ENCODE measurements at regions not wholly inside any gene's neighbourhood (a gene's known extent, or its start where the extent isn't known, plus 50 kb on each side); places are given as distances from the start of the nearest gene placed in this dataset.
"Not testable (repeated sequence)": the region's sequence is repeated elsewhere in the genome, so short reads cannot be mapped to it uniquely, and the experiment has no call there.

DNA sequence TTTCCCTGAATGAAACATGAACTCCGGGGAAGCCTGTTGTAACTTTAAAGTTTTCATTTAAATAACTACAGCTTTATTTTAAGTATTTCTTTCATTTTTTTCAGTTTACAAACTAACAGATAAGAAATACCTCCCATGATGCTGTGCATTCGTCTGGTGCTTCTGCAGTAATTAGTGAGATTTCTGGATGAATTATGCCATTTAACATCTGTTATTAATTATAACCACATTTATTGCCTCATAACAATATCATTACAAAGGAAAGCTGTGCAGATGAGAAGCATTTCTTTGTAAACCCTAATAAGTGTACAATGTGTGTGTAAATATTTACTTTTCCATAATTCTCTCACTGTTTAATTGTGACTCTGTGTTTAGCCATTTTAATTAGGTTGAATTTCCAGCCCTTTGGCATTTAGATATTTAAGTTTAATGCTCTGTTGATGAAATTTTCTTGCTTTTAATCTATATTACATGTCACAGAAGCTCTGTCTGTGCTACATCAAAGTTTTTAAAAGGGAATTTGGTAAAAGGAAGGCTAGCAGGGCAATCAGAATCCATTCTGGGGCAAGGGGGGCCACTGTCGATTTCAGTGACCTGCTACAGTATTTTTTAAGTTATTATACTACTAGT, 418.0 kb downstream of the SPATA31D1 start:
- DNase-seq, result no peak

- no peak for DNase-seq
Observed at GRCh38 chr9:82410306-82410705, 421.7 kb downstream of the SPATA31D1 start.

DNA sequence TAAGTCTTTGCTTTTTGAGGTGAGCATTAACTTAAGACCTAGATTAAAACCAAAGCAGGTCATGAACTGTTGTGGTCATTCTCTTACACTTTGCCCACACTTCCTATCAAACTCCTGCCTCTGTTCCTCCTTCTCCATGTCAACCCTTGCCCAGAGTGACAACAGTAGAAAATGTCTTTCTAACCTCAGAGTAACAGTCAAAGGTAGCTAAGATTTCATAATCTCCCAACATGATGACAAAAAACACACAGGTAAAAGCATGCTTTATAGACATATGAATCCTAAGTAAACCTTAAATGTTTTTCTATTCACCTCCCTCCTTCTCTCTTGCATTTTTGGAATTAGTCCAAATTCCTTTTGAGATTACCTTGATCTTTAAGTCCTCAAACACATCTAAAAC, 422.3 kb downstream of the SPATA31D1 start:
- no peak for DNase-seq

- DNase-seq, result no peak
Observed at GRCh38 chr9:82412586-82413305, 424.2 kb downstream of the SPATA31D1 start.

DNA sequence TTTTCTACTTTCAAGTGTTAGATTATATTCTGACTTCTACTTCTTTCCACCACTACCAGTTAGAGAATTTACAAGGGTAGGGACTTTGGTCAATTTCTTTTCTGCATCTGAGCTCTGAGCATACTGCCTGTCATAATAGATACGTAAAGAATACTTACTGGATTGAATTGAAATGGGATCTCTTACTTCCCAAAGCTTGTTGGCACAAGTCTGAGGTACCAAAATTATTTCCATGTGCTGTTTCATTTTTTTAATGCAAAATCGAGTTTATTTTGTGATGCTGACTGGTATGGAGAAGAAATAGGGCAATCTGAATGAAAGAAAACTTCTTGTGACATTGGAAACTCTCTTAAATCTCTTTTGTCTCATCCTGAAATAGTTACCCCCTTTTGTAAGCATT, 428.9 kb downstream of the SPATA31D1 start:
- no peak for DNase-seq

DNA sequence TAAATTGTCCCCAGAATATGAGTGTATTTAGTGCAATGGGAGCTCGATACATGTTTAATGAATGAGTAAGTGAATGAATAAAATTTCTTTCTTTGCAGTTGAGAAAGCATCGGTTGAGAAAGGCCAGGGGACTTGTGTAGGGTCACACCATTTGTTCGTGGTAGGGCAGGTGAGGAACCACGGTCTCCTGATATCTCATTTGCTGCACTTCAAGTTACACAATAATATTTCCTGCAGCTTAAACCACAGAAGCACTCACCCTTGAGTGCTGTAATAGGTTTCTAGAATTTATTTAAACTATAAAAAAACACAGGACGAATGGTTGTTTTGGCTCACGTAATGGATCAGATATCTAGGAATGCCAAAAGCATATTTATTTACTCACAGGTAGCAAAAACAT, 429.8 kb downstream of the SPATA31D1 start:
- DNase-seq, result no peak

DNA sequence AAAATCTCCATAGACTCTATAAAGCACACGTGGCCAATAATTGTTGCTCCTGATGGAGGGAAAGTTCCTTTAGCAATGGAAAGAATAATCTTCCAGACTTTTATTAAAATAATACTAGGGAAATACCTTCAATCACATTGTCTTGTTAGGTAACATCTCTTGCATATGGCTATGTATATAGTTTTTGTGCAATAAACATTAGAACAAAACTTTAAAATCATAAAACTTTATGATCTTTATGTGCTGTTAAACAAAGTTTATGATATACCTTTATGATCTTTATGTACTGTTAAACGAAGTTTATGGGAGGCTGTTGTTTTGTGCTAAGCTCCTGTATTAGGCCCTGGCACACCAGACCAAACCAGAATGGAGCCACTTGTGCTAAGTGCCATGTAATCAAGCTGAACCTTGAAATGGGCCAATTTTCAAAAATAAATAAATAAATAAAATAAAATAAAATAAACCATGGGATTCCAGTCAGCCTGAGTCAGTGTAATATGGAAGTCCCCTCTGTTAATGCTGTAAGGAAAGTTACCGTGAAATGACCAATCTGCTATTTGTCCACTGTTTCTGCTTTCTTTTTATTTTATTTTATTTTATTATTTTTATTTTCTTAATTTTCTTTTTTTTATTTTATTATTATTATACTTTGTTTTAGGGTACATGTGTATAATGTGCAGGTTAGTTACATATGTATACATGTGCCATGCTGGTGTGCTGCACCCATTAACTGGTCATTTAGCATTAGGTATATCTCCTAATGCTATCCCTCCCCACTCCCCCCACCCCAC, 431.3 kb downstream of the SPATA31D1 start:
- no peak for DNase-seq

GRCh38 chr9:82421498-82421897, 432.9 kb downstream of the SPATA31D1 start:
- DNase-seq, result no peak

GRCh38 chr9:82423700-82424099, 435.1 kb downstream of the SPATA31D1 start:
- no peak for DNase-seq

GRCh38 chr9:82424599-82425120, 436.1 kb downstream of the SPATA31D1 start:
- DNase-seq, result no peak

DNA sequence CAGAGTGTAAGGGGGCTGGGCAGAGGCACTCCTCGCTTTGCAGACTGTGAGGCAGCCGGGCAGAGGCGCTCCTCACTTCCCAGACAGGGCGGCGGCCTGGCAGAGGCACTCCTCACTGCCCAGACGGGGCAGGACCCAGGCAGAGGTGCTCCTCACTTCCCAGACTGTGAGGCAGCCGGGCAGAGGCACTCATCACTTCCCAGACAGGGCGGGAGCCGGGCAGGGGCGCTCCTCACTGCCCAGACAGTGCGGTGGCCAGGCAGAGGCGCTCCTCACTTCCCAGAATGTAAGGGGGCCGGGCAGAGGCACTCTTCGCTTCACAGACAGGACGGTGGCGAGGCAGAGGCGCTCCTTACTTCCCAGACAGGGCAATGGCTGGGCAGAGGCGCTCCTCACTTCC, 442.5 kb downstream of the SPATA31D1 start:
- DNase-seq, result no peak

DNA sequence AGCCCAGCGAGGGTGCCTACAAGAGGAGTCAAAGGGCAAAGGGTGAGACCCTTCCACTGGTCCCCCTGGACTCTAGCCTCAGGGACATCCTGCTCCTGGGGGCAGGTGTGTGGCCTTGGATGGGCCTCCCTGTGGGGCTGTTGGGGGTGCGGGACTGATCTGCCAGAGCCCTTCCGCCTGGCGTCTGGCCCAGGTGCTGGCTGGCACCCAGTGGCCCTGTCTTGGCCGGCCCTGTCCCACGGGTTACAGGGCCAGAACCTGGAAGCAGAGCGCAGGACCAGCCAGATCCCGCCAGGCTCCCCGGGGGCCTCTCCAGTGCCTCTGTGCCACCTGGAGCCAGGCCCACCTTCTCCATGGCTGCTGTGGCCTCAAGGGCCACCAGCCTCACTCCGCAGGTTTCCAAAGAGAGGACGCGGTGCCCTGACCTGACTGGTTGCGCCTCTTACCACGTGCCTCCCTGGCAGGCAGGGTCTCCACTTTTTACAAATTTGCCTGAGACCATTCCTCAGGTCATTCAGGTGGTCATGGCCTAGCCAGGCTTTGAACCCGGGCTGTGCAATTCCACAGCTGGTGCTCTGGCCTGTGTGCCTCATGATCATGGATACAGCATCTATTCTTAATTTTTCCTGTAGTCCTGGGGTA, 444.8 kb downstream of the SPATA31D1 start:
- not testable (repeated sequence) for DNase-seq

- no peak for DNase-seq
Observed at GRCh38 chr9:82436475-82436874, 447.9 kb downstream of the SPATA31D1 start.

DNA sequence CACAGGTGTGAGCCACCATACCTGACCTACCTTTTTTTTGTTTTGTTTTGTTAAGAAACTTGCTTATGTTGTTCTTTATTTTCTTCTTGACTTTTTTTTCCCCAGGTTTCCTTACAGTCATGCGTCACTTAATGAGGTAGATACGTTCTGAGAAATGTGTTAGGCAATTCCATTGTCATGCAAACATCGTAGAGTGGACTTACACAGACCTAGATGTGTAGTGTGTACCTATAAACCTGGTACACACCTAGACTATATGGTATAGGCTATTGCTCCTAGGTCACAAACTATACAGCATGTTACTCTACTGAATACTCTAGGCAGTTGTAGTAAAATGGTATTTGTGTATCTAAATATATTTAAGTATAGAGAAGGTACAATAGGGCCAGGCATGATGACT, 448.6 kb downstream of the SPATA31D1 start:
- not testable (repeated sequence) for DNase-seq

DNA sequence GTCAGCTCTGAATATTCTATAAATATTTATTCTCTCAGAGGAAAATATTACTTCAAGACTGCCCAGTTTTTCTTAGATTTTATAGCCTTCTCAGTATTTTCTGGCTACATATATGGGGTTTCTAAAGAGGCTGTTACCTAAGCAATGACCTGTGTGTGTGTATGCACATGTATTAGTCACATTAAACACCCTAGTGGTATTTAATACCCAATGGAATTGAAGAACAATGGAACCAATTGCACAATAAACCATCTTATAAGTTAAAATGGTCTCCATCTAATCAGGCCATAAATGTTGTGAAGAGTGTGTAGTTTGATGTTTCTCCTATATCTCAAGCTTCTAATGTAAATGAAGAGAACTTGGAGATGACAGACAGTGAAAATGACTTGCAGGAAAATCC, 450.0 kb downstream of the SPATA31D1 start:
- DNase-seq, result no peak

DNA sequence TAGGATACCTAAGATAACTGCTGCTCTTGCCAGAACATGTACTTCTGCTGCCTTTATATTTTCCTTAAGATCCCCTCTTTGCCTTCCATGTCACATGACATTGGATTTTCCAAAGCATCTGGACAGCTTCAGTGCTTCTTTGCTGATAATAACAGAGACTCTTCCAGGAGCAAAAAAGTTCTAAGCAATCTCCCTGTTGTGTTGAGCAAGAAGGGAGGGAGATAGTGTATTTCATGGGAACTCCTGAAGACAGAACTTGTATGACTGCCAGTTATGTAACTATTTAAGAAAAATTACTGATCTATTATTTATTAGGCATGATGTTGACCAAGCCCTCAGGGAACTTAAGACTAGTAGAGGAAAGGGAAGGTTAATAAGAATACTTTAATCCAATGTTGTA, 454.7 kb downstream of the SPATA31D1 start:
- DNase-seq, result no peak

DNA sequence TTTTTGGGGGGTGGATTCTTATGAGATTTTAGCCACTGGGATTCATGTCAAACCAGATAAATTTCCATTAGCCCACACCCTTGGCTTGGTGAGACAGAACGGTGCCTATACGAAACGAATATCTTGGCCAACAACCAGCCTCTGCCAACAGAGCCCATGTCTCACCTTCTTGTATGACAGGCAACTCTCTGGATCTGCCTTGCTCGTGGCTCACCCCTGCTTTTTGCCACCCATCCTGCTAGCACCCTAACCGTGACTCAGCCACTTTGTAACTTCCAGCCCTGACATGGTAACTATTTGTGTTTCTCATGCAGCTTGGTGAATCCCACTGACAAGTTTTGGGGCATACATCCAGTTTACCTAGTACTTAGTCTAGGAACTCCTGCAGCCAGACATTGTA, 457.0 kb downstream of the SPATA31D1 start:
- no peak for DNase-seq

- DNase-seq, result no peak
Observed at GRCh38 chr9:82447343-82447742, 458.8 kb downstream of the SPATA31D1 start.

- DNase-seq, result no peak
Observed at GRCh38 chr9:82449986-82450385, 461.4 kb downstream of the SPATA31D1 start.

DNA sequence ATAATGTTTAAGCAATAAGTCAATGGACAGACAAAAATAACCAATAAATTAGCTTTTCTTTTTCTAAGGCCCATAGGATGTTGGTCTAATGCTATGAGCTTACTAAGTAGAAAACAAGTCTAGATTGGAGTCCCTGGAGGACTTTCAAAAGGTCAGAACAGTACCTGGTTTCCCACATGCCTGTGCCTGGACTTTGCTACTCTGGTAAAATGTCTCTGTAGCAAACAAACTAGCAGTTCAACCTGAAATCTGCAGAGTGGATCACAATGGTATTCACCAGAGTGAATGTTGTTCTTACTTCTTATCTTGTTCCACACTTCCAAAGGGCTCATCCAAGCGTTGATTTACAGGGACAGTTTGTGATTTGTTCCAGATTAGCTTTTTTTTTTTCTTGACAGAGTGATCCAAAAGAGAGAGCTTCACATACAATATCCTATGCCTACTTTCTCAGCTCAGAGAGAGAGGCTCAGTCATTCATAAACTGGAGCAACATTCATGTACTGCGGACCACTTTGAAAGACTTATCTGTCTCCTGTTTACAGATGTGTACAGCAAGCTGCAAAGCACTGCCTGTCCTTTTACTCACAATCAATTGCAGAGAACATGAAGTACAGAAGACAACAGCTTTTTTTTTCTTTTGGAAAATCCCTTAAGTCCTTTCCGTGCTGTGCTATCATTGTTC, 466.1 kb downstream of the SPATA31D1 start:
- DNase-seq, result no peak

- DNase-seq, result no peak
Observed at GRCh38 chr9:82456642-82457041, 468.1 kb downstream of the SPATA31D1 start.

GRCh38 chr9:82457298-82457697, 468.7 kb downstream of the SPATA31D1 start:
- no peak for DNase-seq

- no peak for DNase-seq
Observed at GRCh38 chr9:82457891-82458290, 469.3 kb downstream of the SPATA31D1 start.

Data from NCI-H345 (cell line).